CD8-positive, alpha-beta memory T cell (primary cell): ENCODE measurements at regions not wholly inside any gene's neighbourhood (a gene's known extent, or its start where the extent isn't known, plus 50 kb on each side); places are given as distances from the start of the nearest gene placed in this dataset.
A peak's percentile ranks its signal among the peaks of the same experiment; 100 is the strongest.
"Not testable (repeated sequence)": the region's sequence is repeated elsewhere in the genome, so short reads cannot be mapped to it uniquely, and the experiment has no call there.

Experiments
- CTCF ChIA-PET: fragments of 350-600 bp; sonication (Branson Sonifier 250); formaldehyde crosslinking; loops from one replicate; lab custom pipeline; 2021; ENCODE audit warnings: antibody characterized with exemption; lab: Charles Lee
- POLR2A ChIA-PET: fragments of 350-600 bp; sonication (Branson Sonifier 250); formaldehyde crosslinking; loops from one replicate; lab custom pipeline; 2021; ENCODE audit warnings: antibody characterized with exemption; lab: Charles Lee
- DNase-seq, 5 donors: peaks; one replicate each; pipeline versions ENCODE4 v3.0.0 to v3.0.0-alpha.2; 2020 to 2022; ENCODE audit warnings: mixed read lengths in 1 of 5
- H3K27ac ChIP-seq: one replicate; pipeline ENCODE4 v1.7.0; 2013; ENCODE audit warnings: low read depth, mild to moderate bottlenecking, low read length, moderate library complexity
- H3K27me3 ChIP-seq: 2 replicates; pipeline ENCODE4 v1.7.0; 2013; ENCODE audit warnings: low read length, mild to moderate bottlenecking; ENCODE audit not compliant: insufficient read depth, poor library complexity, severe bottlenecking
- H3K36me3 ChIP-seq: 2 replicates; pipeline ENCODE4 v1.7.0; 2013; ENCODE audit warnings: mild to moderate bottlenecking, low read length, moderate library complexity; ENCODE audit not compliant: insufficient read depth
- H3K4me1 ChIP-seq: 2 replicates; pipeline ENCODE4 v1.7.0; 2013; ENCODE audit warnings: mild to moderate bottlenecking, low read length, moderate library complexity; ENCODE audit not compliant: insufficient read depth
- H3K4me3 ChIP-seq: 2 replicates; pipeline ENCODE4 v1.7.0; 2013; ENCODE audit warnings: mild to moderate bottlenecking, low read length
- H3K9me3 ChIP-seq: 2 replicates; pipeline ENCODE4 v1.7.0; 2013; ENCODE audit warnings: mild to moderate bottlenecking, low read length
- H3K27ac Mint-ChIP-seq, 8 donors: one replicate each; pipeline ENCODE4 v1.8.0; 2020 to 2021; ENCODE audit warnings: mixed read lengths in 8 of 8, mild to moderate bottlenecking in 6 of 8, inconsistent platforms in 3 of 8, moderate library complexity in 3 of 8
- H3K27me3 Mint-ChIP-seq, 2 donors: one replicate each; pipeline ENCODE4 v1.8.0; 2020 to 2021; ENCODE audit warnings: mixed read lengths in 2 of 2, mild to moderate bottlenecking in 1 of 2, moderate library complexity in 1 of 2
- H3K36me3 Mint-ChIP-seq, 3 donors: one replicate each; pipeline ENCODE4 v1.8.0; 2020 to 2021; ENCODE audit warnings: mixed read lengths in 3 of 3, inconsistent platforms in 1 of 3, mild to moderate bottlenecking in 1 of 3
- H3K4me1 Mint-ChIP-seq, 3 donors: one replicate each; pipeline ENCODE4 v1.8.0; 2020 to 2021; ENCODE audit warnings: mixed read lengths in 3 of 3, inconsistent platforms in 1 of 3, mild to moderate bottlenecking in 1 of 3
- H3K4me3 Mint-ChIP-seq, 7 donors: one replicate each; pipeline ENCODE4 v1.8.0; 2020 to 2021; ENCODE audit warnings: mixed read lengths in 7 of 7, mild to moderate bottlenecking in 6 of 7, moderate library complexity in 4 of 7, inconsistent platforms in 2 of 7
- H3K9me3 Mint-ChIP-seq, 5 donors: one replicate each; pipeline ENCODE4 v1.8.0; 2020 to 2022; ENCODE audit warnings: mixed read lengths in 5 of 5, mild to moderate bottlenecking in 3 of 5, moderate library complexity in 2 of 5, inconsistent platforms in 1 of 5

- no peak overlapping the region for H3K4me3 ChIP-seq
- H3K36me3 ChIP-seq, result no peaks in the 10 kb centered on the region
- POLR2A ChIA-PET, result no interaction called here
- no peak overlapping the region for H3K27ac ChIP-seq
- H3K9me3 Mint-ChIP-seq, result no peaks in the 10 kb centered on the region
- peaks cover 0 to 6% (median 4%) of the 10 kb centered on the region in 3 donors for H3K4me1 Mint-ChIP-seq
- H3K9me3 ChIP-seq, result no peaks in the 10 kb centered on the region
- H3K4me1 ChIP-seq, result no peaks in the 10 kb centered on the region
- CTCF ChIA-PET, result no interaction called here
- DNase-seq, result no peak
- H3K27ac Mint-ChIP-seq, result no peak overlapping the region
- no peaks in the 10 kb centered on the region for H3K27me3 ChIP-seq
- no peak overlapping the region for H3K4me3 Mint-ChIP-seq
- H3K27me3 Mint-ChIP-seq, result peaks cover 6 to 13% of the 10 kb centered on the region in 2 donors
- H3K36me3 Mint-ChIP-seq, result peaks cover 0 to 4% (median 0%) of the 10 kb centered on the region in 3 donors
Observed at GRCh38 chr10:3640816-3641215, 144.2 kb downstream of the KLF6 start.

- POLR2A ChIA-PET, result no interaction called here
- Mint-ChIP-seq H3K4me3 (no peak overlapping the region), H3K36me3 (peaks cover 0 to 10% (median 0%) of the 10 kb centered on the region in 3 donors), H3K27me3 (peaks cover 6 to 14% of the 10 kb centered on the region in 2 donors), H3K9me3 (no peaks in the 10 kb centered on the region), H3K4me1 (peaks cover 0 to 6% (median 4%) of the 10 kb centered on the region in 3 donors), H3K27ac (peak overlapping the region in 1 of 8 donors; percentile 15)
- H3K27ac ChIP-seq, result no peak overlapping the region
- H3K4me3 ChIP-seq, result no peak overlapping the region
- no peak for DNase-seq
- H3K36me3 ChIP-seq, result no peaks in the 10 kb centered on the region
- H3K4me1 ChIP-seq, result no peaks in the 10 kb centered on the region
- CTCF ChIA-PET, result no interaction called here
- H3K27me3 ChIP-seq, result no peaks in the 10 kb centered on the region
- H3K9me3 ChIP-seq, result no peaks in the 10 kb centered on the region
Observed at GRCh38 chr10:3639546-3639945, 145.5 kb downstream of the KLF6 start.

- H3K4me3 Mint-ChIP-seq, result no peak overlapping the region
- no peak overlapping the region for H3K27ac Mint-ChIP-seq
- CTCF ChIA-PET, result no interaction called here
- H3K4me1 Mint-ChIP-seq, result peaks cover 0 to 6% (median 4%) of the 10 kb centered on the region in 3 donors
- Histone ChIP-seq H3K27me3 (no peaks in the 10 kb centered on the region), H3K4me1 (no peaks in the 10 kb centered on the region), H3K9me3 (no peaks in the 10 kb centered on the region), H3K27ac (no peak overlapping the region), H3K4me3 (no peak overlapping the region), H3K36me3 (no peaks in the 10 kb centered on the region)
- no peak for DNase-seq
- peaks cover 0 to 11% (median 0%) of the 10 kb centered on the region in 3 donors for H3K36me3 Mint-ChIP-seq
- H3K27me3 Mint-ChIP-seq, result peaks cover 2 to 9% of the 10 kb centered on the region in 2 donors
- POLR2A ChIA-PET, result no interaction called here
- no peaks in the 10 kb centered on the region for H3K9me3 Mint-ChIP-seq
Observed at GRCh38 chr10:3636356-3637181, 148.4 kb downstream of the KLF6 start.

- H3K36me3 Mint-ChIP-seq, result peaks cover 0 to 11% (median 0%) of the 10 kb centered on the region in 3 donors
- no peak for DNase-seq
- H3K4me1 Mint-ChIP-seq, result peaks cover 0 to 6% (median 4%) of the 10 kb centered on the region in 3 donors
- POLR2A ChIA-PET, result no interaction called here
- H3K27ac Mint-ChIP-seq, result no peak overlapping the region
- CTCF ChIA-PET, result no interaction called here
- Histone ChIP-seq H3K27ac (no peak overlapping the region), H3K9me3 (no peaks in the 10 kb centered on the region), H3K27me3 (no peaks in the 10 kb centered on the region), H3K36me3 (no peaks in the 10 kb centered on the region), H3K4me1 (no peaks in the 10 kb centered on the region), H3K4me3 (no peak overlapping the region)
- H3K27me3 Mint-ChIP-seq, result peaks cover 2 to 9% of the 10 kb centered on the region in 2 donors
- H3K9me3 Mint-ChIP-seq, result no peaks in the 10 kb centered on the region
- H3K4me3 Mint-ChIP-seq, result no peak overlapping the region
Observed at GRCh38 chr10:3635697-3636096, 149.3 kb downstream of the KLF6 start.

GRCh38 chr10:3635211-3635671 is 149.8 kb downstream of the KLF6 start:
- H3K36me3 ChIP-seq, result no peaks in the 10 kb centered on the region

GRCh38 chr10:3634646-3635045 is 150.4 kb downstream of the KLF6 start:
- H3K27me3 ChIP-seq, CTCF ChIA-PET, H3K27ac Mint-ChIP-seq, H3K4me3 Mint-ChIP-seq, H3K9me3 ChIP-seq, H3K4me1 ChIP-seq, H3K4me3 ChIP-seq, H3K36me3 ChIP-seq, H3K4me1 Mint-ChIP-seq, H3K27me3 Mint-ChIP-seq, H3K27ac ChIP-seq, H3K9me3 Mint-ChIP-seq, DNase-seq: not testable (repeated sequence)
- peaks cover 0 to 11% (median 0%) of the 10 kb centered on the region in 3 donors for H3K36me3 Mint-ChIP-seq
- POLR2A ChIA-PET, result interaction anchor here (0.6 kb wide), 1 partner anchor 519 kb away, joined by 6 read pairs; no protein-coding TSS in a partner anchor

More at GRCh38 chr10:3635211-3635671, 149.8 kb downstream of the KLF6 start:
- Mint-ChIP-seq H3K4me1 (peaks cover 0 to 6% (median 4%) of the 10 kb centered on the region in 3 donors), H3K27me3 (peaks cover 2 to 9% of the 10 kb centered on the region in 2 donors), H3K27ac (no peak overlapping the region), H3K36me3 (peaks cover 0 to 11% (median 0%) of the 10 kb centered on the region in 3 donors), H3K9me3 (no peaks in the 10 kb centered on the region), H3K4me3 (no peak overlapping the region)
- H3K27ac ChIP-seq, result no peak overlapping the region
- no peaks in the 10 kb centered on the region for H3K27me3 ChIP-seq
- ChIA-PET CTCF (no interaction called here), POLR2A (no interaction called here)
- no peaks in the 10 kb centered on the region for H3K4me1 ChIP-seq
- H3K9me3 ChIP-seq, result no peaks in the 10 kb centered on the region
- DNase-seq, result no peak
- H3K4me3 ChIP-seq, result no peak overlapping the region

GRCh38 chr10:3631701-3632330 is 153.2 kb downstream of the KLF6 start:
- no peaks in the 10 kb centered on the region for H3K9me3 Mint-ChIP-seq
- H3K4me3 Mint-ChIP-seq, result no peak overlapping the region
- Histone ChIP-seq H3K36me3 (no peaks in the 10 kb centered on the region), H3K4me3 (no peak overlapping the region), H3K9me3 (no peaks in the 10 kb centered on the region), H3K27me3 (no peaks in the 10 kb centered on the region), H3K4me1 (no peaks in the 10 kb centered on the region), H3K27ac (no peak overlapping the region)
- peaks cover 0 to 11% (median 0%) of the 10 kb centered on the region in 3 donors for H3K36me3 Mint-ChIP-seq
- peaks cover under 1 to 2% of the 10 kb centered on the region in 2 donors for H3K27me3 Mint-ChIP-seq
- DNase-seq, result no peak
- H3K27ac Mint-ChIP-seq, result no peak overlapping the region
- H3K4me1 Mint-ChIP-seq, result no peaks in the 10 kb centered on the region
- CTCF ChIA-PET, result no interaction called here
- POLR2A ChIA-PET, result no interaction called here

- Histone ChIP-seq H3K9me3 (no peaks in the 10 kb centered on the region), H3K4me1 (no peaks in the 10 kb centered on the region), H3K4me3 (no peak overlapping the region), H3K27ac (no peak overlapping the region), H3K27me3 (no peaks in the 10 kb centered on the region), H3K36me3 (no peaks in the 10 kb centered on the region)
- H3K36me3 Mint-ChIP-seq, result peaks cover 0 to 11% (median 0%) of the 10 kb centered on the region in 3 donors
- H3K27me3 Mint-ChIP-seq, result peaks cover 0 to 2% of the 10 kb centered on the region in 2 donors
- H3K4me1 Mint-ChIP-seq, result no peaks in the 10 kb centered on the region
- DNase-seq, result no peak
- POLR2A ChIA-PET, result no interaction called here
- no peaks in the 10 kb centered on the region for H3K9me3 Mint-ChIP-seq
- CTCF ChIA-PET, result no interaction called here
- no peak overlapping the region for H3K27ac Mint-ChIP-seq
- H3K4me3 Mint-ChIP-seq, result no peak overlapping the region
Observed at GRCh38 chr10:3631291-3631690, 153.7 kb downstream of the KLF6 start.
